Fibroblast of skin of back (primary cell): ENCODE measurements at regions not wholly inside any gene's neighbourhood (a gene's known extent, or its start where the extent isn't known, plus 50 kb on each side); places are given as distances from the start of the nearest gene placed in this dataset.

Source experiments
- DNase-seq: peaks from one replicate; pipeline ENCODE4 v3.0.0-alpha.2; 2013

DNA sequence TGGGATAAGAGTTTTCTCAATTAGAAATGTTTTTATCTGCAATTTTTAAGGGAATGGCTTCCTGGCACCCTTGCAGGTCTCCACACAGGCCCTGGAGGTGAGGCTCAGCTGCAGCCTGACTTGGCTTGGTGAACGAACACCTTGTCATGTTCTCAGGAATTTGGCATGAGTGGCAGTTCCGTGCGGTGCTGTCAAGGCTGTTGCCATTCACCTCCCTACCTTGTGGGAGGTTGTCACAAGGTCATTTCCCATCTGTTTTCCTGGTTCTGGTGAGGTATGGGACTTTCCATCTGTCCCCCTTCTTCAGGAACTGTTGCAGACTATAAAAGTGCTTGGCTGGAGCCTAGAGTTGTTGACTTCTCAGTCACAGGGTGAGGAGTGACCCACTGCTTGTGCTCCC, 82.9 kb downstream of the ELOVL4 start:
- DNase-seq, result no peak

DNA sequence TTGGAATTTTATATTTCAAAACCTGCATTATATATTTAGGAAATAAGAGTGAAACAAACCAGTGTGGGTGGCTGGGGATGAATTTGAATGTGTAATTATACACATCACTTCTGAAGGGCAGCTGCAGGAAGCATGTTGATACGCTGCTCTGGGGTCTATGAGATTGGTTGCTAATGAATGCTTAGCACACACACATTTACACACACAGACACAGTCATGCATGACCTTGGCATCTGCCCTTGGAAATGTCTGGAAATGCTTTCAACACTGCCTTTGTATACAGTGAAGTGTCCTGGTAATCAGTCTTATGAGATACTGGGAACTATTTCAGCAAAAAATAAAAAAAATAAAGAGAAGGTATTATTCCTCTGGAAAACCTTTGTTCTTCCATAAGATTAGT, 83.4 kb downstream of the ELOVL4 start:
- DNase-seq, result no peak

DNA sequence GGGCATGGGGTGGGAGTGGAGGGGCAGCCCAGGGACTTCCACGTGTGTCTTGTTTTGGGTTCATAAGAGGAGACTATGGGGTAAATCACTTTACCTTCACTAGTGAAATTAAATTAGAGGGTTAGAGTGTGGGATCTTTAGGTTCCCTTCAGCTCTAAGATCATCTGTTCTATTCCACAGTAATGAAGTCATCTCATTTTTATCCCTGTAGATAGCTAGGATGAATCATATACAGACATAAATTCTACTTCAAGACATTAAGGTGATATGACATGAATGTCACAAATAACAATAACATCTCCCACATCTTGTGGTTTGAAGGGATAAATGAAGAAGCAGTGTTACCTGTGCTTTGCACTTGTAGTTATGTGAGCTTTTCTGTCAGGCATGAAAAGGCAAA, 83.8 kb downstream of the ELOVL4 start:
- no peak for DNase-seq

DNA sequence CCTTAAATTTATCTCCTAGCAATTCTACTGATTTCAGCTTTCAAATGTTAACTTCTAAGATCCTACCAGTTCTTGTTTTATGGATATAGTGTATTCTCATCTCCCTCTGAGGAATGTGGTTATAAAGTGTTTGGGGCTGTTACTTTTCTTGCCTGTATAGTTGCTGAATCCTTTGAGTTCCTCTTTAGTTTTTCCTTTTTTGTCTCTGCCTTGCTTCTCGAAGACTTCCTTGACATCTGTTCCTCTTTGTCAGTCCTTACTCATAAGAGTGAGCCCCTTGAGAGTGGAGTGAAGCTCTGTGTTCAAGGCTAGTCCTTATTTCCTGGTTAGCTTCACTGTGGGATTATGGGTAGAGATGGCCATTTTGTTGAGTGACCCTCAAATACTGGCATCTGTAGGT, 84.6 kb downstream of the ELOVL4 start:
- no peak for DNase-seq

DNA sequence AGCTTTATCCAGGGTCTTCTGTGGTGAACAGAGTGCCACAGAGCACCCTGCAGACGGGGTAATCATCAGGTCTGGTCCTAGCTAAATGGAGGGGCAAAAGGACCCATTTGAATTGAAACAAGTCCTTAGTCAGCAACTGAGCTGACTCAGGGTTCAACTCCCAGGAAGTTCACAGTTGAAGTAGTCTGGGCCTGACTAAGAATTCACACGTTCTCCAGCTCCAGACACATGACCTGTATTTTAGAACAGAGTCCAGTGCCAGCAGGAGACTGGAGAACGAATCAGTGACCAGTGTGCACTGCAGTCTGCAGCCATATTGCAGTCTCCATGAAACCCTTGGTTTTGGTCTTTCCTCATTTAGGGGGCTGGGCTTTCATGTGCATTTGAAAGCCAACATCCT, 85.2 kb downstream of the ELOVL4 start:
- DNase-seq, result no peak

DNA sequence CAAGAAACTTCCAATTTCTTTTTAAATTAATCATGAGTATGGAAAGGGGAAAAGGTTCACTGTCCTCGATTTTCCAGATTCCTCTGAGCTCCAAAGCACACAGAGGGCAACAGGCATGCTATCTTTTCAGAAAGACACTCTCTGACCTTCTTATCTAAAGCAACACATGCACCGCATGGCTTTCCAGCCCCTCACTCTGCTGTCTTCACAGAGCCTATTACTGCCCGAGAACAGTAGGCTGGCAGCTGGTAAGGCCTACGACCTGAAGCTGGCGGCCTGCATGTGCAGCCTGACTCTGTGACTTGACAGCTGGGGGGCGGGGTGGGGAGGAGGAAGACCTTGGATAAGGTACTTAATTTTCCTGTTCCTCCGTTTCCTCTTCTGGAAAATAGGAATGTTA, 86.3 kb downstream of the ELOVL4 start:
- DNase-seq, result no peak

DNA sequence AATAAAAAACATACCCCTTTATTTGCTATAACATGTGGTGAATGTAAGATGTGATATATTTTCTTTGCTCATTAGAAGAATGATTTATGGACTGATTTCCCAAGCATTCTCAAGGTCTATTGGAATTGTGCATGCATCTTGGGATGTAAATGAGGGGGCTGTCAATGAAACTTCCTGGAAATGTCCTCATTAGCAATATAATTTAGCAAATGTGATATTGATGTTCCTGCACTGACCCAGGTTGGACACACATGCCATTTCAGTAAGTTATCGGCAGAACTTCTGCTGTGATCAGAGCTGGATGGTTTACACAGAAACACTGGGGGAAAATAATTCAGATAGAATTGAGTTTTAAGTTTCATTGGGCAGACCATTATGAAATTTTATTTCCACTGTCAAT, 99.9 kb downstream of the ELOVL4 start:
- no peak for DNase-seq

DNA sequence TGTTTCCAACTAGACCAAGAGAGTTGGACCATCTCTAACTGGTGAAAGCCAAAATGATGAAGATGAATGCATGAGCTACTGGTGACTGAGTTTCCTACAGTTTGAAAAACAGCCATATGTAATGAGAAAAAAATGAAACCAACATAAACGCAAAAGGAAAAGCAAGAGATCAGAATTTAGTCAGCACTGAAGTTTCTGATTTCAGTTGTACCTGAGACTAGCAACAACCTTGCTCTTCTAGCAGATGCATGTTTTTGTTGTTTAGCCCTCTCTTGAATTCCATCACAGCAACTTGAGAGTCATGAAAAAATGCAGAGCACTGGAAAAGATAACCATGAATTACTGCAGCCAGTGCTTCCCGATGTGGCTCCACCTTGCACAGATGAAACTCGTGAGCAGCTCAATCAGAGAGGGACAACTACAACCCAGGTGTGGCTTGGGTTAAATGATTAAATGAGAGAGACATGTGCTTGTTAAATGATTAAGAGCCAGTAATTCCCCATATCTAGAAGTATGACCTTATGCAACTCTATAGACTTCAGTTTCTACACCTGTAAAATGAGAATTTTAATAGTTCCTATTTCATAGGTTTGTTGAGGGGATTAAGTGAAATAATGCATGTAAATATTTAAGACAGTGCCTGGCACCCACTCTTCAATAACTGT, 104.8 kb downstream of the ELOVL4 start:
- no peak for DNase-seq

DNA sequence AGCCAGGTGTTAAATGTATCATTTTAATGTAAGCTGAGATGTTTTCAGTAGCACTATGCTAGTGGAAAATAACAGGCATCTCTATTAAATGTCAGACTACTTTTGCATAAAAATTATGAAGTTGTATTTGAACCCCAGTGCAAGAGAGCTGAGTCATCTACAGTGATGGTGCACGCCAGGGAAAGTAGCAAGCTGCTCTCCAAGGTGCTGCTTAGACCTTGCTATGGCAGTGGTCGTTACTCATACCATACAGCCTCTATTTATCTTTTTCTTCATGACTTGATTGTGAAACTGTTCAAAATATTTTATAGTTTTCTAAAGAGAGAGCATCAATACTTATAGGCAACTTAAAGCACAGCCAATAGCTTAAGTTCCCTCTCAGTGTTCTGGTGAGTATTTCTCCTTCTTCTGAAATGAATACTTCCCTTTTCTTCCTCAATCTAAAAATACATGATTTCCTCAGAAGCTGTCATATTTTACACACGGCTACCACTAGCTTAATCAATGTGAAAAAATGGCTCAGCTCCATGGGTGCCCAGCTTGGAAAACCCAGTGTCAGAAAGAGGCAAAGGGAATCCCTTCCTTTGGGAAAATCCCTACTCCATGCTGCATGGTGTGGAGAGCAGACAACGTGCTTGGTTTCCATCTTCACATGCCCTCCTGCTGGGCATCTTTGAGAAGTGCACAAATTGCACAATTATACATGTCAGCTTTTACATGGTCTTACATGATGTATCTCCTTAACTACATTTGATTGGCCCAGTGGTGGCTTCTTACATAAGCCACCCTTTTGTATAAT, 105.6 kb downstream of the ELOVL4 start:
- peak; percentile 12 for DNase-seq

DNA sequence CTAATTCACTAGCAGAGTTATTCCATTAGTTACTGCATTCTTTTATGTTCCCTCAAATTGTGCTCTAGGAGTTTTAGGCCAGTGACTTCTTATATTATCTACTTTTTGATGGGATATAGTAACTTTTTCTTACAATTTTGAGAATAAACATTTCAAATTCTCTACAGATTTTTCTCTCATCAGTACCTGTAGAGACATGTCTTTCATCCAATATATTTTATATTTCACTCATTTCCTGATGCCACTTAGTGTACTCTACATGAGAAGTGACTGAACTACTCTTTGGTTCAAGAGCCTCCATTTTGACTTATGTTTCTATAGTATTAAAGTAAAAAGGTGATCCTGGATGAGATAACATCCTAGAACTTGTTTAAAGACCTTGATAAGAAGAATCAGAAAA, 108.5 kb downstream of the ELOVL4 start:
- DNase-seq, result no peak

DNA sequence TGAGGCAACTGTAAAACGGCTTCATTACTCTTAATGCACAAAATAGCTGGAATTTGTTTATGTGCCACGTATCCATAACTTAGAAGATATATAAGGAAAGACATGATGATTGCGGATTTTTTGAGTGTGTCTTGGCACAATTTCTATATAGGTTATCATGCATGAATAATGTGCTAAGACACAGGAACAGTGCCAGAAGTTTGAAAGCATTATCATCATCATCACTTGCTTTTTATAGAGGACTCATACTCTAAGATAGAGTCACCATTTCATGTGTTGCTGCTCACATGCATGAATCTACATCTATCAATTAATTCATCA, 113.4 kb downstream of the ELOVL4 start:
- peak; percentile 9 for DNase-seq

DNA sequence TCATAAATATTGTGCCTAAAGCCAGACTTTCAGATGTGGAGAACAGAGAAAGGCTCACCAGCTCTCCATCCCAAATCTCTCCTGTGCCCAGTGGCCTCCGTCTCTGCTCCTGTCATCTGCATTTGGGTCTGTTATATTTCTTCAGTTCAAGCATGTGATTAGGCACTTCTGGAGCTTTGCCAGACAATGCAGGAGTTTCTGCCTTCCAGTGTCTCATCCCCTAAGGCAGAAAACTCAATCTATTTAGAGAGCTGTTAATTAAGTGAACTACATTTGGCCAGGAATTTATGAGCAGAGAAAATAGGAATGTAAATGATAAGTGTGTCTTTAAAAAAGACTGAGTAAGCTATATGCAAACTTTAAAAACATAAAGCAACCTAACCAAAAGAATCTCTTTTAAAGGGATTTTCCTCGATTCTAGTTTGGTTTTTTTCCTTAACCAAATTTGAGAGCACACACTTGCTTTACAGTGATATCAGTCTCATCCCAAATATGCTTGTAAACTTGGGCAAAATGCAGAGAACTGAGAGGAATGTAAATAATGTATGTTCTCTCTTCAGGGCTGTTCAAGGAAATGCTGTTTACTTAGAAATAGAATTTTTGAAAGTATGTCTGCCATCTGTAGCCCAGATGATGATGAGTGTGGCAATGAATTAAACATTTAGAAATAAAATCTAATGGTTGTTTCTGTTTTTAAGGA, 113.9 kb downstream of the ELOVL4 start:
- peak; percentile 35 for DNase-seq

DNA sequence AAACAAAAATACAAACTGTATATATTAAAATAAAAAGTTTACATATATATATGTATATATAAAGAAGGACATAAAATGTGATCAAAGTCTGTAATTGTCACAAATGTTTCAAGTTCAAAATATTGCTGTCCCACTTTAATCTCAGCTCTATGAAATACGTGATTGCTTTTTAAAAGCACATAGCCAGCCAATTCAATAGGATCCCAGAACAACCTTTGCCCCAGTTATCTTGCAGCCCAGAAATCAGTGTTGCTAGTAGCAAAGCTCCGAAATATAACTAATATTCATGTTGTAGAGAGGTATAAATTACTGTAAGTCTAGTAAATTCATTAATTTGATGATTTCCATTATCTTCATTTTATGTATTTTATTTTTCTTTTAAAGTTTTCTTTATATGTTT, 114.6 kb downstream of the ELOVL4 start:
- DNase-seq, result no peak

DNA sequence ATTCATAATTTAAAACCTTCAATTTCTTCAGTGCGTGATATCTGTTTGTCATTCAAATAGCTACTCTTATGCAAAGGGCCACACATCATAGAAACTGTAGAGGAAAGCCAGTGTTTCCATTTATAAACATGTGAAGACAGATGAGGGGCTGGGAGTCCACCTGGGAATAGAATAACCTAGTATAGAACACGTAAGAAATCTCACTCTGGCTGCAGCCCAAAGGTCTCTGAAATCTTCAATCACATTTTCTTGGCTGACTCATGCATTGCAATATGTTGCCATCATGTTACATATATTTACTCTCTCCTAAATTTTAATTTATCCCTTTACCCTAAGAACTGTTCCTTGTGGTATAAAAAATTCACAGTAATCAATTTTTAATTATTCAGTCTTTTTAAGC, 123.2 kb downstream of the ELOVL4 start:
- DNase-seq, result peak; percentile 6

DNA sequence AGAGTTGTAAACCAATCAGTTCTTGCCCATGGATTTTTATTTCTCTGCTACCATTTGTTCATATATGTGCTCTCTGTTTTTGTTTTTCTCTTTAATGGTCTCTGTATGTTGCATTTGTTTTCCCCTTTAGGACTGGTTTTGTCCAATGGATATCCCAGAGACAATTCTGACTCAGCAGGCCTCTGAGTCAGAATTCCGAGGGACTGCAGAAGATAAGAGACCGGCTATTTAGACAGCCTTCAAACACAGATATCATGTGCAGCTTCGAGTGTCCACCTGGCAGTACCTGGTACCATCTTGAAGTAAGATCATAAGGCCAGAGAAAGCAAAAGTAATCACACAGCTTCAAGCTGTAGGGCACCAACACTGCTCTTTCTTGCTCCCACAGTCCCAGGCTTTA, 125.5 kb downstream of the ELOVL4 start:
- DNase-seq, result peak; percentile 13

DNA sequence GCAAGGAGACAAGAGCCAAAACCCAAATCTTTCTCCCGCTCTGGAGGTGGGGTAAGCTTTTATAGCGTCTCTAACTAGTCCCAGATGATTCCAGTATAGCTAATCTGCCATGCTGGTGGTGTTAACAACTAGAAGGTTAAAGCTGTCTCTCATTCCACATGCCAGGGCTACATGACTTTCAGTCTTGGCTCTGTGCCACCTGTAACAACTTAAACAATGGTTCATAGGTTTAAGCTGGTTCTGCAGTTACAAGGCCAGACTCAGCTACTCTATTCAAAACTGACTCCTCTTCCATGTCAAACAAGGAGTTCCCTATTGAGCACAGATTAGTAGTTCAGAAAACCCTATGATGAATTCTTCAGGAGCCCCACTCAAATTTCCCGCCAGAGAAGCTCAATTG, 128.9 kb downstream of the ELOVL4 start:
- peak; percentile 12 for DNase-seq

DNA sequence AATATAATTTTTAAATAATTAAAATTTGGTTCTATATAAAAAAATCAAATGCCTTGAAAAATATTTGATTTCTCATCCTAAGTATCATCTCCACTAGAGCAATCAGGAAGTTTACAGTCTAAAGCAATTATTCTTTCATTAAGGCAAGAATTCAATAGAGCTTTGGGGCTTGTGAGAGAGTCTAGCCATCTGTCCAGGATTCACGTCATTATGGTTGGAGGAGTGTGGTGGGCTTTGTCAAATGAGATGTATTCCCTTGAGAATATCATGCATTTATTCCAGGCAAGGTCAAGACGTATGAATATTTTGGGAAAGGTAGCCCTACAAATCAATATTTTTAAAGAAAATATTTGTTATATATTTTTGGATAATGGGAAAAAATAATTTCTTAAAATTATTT, 132.4 kb downstream of the ELOVL4 start:
- no peak for DNase-seq

DNA sequence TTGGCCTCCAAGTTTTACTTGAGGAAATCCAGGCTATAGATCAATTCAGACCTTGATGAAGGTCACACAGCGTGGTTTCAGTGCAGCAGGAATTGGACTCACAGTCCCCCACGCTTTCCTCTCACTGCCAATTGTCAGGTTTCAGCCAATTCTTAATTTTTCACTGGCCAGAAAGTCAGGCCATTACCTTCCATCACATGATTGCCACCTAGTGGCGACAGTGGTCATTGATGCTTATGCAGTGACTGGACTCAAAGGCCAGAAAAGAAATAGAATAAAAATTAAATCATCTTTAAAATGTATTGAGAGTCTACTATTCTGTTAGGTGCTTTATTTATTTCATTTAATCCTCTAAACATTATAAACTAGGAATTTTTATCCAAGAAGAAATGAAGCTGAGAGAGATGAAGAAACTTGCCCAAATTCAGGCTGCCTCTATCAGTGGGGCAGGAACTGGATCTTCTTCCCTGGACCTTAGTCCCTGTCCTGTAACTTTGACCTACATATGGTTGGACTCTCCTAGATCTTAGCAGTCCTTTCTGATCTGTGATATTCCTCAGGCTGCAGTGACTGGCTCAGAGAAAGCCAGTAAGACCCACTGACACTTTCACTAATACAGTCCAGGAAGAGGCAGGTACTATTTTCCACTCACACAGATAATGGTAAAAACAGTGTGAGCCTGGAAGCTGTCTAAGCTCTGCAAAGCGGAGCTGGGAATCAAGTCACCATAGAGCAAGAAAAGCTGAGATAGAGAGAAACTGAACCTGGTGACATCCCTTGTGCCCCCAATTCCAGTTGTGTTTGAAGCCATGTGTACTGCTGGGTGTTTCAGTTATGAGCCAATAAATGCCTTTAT, 133.3 kb downstream of the ELOVL4 start:
- DNase-seq, result peak; percentile 68

DNA sequence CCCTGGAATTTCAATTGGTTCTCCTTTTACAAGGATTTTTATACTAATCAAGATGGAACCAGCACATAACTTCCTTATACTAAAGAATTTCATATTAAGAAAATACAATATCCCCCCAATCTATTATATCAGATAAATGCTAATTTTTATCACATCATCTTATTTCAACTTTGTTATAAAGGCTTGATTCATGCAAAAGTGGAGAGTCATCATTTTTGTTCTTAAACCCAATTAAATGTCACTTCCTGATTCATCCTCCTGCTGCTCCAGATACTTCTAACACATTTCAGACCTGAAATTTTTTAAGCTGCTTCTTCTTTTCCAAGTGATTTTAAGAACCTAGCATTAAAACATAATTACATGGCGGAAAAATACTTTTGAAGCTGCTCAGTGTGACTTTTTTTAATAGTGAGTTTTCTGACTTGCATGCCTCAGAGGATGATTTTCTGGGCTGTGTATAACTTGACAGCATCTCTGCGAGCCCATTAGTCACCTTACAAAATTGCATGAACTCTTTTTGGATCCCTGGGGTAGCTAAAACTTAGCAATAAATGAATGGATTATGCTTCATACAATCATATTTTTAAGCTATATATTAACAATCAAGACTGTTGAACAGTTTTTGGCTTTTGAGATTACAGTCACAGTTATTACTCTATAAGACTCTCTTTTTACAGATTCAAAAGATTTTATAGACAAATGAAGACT, 134.1 kb downstream of the ELOVL4 start:
- DNase-seq, result peak; percentile 24

DNA sequence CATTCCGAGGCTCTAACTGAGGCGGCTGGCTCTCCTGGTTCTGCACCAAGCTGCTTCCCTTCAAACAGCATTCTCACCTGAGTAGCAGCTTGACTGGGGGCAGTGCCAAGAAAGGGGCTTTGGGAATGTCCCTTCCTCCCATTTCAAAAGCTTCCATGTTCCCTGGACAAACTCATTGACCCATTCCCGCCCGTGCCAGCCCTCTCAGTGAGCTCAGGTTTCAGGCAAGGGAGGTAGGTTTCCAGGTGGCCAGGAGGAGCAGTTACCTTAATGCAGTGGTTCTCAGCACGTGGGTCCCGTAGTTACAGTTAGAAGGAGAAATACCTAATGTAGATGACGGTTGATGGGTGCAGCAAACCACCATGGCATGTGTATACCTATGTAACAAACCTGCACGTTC, 135.2 kb downstream of the ELOVL4 start:
- DNase-seq, result no peak

DNA sequence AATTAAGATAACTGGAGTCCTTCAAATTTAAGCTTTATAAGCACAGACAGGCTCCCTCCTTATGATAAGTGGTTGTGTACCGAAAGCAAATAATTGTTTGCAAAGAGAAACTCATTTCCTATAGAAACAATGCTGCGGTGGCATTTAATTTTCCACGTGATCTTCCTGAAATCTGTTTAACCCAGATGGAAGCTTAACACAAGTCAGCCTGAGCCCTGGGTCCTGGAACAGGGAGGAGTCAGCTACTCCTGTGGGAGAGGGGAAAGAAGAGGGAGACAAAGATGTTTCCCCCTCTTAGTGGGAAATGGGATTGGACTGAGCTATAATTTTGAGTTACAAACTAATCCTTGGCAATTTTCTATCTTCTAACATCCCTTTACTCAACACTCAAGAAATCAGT, 136.5 kb downstream of the ELOVL4 start:
- DNase-seq, result no peak

DNA sequence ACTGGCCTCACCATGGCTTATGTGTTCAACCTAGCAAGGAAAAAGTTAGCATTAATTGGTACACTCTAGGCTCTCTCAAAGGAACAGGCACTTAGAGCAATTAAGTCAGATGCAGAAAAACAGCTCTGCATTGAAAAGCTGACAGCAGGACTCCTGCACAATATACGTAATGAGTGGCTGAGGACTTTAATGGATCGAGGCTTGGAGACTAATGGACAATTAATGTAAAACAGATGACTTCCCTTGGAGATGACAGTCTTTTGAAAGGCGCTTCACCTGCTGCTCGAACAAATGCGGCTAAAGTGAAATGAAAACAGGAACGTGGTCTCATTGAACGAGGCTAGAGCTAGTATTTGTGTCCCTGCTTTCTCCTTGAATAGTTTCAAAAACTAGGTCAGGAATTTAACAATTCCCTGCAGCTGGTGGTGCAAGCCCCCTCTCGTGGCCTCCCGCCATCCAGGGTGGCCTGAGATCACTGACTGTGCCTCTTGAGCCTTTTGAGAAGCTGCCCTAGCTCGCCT, 137.1 kb downstream of the ELOVL4 start:
- no peak for DNase-seq
